Activated CD8-positive, alpha-beta memory T cell treated with anti-CD3 and anti-CD28 coated beads, Interleukin-2, amount 50 U/mL, for 24 hours (primary cell): ENCODE measurements at regions not wholly inside any gene's neighbourhood (a gene's known extent, or its start where the extent isn't known, plus 50 kb on each side); places are given as distances from the start of the nearest gene placed in this dataset.
A peak's percentile ranks its signal among the peaks of the same experiment; 100 is the strongest.

ENCODE experiments used
- DNase-seq: peaks from one replicate; pipeline ENCODE4 v3.0.0-alpha.2; 2020; ENCODE audit errors: extremely low read depth

- DNase-seq = no peak
These were observed 117.5 kb downstream of the ASCL4 start for GRCh38 chr12:107891967-107892366.

DNA sequence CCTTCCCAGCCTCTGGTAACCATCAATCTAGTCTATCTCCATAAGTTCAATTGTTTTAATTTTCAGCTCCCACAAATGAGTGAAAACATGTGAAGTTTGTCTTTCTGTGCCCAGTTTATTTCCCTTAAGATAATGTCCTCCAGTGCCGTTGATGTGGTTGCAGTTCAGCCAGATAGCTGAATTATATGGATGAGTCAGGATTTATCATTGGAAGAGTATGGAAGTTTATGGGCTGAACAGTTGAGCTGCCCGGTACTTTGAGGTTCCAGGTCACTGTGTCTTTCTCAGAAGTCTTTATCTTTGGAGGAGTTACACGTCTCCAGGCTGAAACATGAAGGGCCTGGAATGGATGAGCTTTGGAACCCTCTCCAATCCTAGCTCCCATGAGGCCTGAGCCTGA lies 120.1 kb downstream of the ASCL4 start:
- no peak for DNase-seq

- no peak for DNase-seq
These were observed 121.5 kb downstream of the ASCL4 start for GRCh38 chr12:107895966-107896365.

- no peak for DNase-seq
These were observed 126.1 kb downstream of the ASCL4 start for GRCh38 chr12:107900588-107900987.

DNA sequence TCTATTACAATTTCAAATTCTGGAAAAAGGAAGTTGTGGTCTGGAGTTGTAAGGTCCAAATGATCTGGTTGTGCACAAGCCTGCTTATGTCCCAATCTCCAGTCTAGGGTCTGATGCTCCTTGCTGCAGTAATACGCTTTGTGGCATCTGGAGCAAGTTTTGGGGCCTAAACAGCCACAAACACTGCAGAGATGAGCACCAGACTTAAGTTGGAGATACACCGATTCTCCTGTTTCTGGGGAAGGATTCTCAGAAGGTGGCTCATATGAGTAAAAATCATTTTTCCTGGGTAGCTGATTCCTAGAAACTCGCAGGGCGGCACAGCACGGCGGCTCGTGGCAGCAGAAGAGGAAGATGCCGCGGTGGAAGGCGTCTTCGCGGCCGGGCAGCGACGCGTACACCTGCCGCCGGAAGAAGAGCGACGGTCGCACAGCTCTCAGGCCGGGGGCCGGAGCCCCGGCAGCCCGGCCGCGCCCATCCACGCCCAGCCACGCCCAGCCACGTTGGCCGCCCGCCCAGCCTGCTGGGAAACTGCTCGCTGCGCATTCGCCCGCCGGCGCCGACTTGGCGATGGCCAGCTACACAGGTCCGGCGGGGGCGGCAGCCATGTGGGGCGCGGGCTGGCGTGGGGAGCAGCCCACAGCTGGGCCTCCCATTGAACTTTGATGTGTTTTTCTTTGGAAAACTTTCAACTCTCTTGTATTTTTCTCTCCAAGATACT lies 129.0 kb downstream of the ASCL4 start:
- peak; percentile 8 for DNase-seq

DNA sequence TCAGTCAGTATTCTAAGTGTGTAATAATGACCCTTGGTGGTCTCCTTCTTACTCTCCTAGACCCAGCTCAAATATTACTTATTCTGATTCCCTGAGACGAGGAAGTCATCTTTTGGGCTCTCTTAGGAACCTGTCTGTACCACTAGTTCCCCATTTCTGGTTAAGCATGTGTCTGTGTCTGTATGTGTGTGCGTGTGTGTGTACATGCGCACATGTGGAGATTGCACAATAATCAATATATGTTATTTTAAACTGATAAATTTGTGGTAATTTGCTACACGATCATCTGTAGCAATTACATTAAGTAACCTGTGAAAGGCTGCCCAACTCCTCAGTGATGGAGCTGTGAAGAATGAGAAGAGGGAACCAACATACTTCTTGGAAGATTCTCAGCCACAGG lies 132.2 kb downstream of the ASCL4 start:
- no peak for DNase-seq

- no peak for DNase-seq
These were observed 138.0 kb downstream of the ASCL4 start for GRCh38 chr12:107912421-107913004.

DNA sequence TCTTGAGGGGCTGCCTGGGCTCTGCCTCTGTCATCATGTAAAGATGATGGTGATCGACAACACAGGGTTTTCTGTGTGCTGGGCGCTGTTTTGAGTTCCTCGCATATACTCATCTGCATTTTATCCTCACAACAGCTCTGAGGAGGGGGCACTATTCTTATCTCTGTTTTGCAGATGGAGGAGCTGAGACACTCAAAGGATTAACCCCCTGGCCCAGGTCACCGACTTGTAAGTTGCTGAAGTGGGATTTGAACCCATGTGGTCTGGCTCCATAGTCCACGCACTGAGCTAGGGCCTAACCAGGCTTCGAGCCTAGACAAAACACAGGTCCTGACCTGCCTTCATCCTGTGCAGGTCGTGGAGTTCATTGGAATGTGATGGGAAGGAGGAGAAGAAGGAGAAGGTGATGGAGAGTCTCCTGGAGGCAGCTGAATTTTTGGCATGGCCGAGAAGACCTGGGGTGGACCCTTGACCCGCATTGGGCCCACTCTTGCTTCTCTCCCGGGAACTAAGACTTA lies 140.0 kb downstream of the ASCL4 start:
- no peak for DNase-seq

- DNase-seq = no peak
These were observed 143.7 kb downstream of the ASCL4 start for GRCh38 chr12:107917912-107918800.

DNA sequence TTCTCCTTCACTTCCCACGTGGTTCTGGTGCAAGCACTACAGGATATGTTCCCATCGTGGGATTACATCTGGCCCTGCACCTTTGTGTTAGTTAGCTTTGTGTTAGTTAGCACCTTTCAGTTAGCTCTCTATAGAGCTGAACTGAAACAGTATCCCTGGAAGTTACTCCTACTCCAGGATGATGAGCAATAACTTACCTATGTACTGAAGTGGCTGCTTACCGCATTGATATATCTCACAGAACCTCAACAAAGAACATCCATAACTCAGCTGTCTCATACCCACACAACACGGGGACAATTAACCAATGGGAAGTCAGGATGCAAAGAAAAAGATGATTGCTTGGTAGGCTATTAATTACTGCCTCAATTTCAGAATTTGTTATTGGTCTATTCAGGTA lies 146.6 kb downstream of the ASCL4 start:
- DNase-seq = no peak

DNA sequence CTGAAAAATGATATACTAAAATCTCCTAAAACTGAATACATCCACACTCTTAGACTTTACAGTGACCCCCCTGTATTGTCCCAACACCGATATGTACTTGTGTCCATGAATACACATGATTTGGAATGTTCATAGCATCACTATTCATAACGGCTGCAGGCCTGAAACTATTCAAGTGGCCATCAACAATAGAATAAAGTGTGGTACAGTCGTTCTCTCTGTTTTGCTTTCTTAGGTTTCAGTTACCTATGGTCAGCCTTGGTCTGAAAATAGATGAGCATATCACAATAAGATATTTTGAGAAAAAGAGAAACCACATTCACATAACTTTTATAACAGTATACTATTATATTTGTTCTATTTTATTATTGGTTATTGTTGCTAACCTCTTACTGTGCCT lies 150.6 kb downstream of the ASCL4 start:
- no peak for DNase-seq

DNA sequence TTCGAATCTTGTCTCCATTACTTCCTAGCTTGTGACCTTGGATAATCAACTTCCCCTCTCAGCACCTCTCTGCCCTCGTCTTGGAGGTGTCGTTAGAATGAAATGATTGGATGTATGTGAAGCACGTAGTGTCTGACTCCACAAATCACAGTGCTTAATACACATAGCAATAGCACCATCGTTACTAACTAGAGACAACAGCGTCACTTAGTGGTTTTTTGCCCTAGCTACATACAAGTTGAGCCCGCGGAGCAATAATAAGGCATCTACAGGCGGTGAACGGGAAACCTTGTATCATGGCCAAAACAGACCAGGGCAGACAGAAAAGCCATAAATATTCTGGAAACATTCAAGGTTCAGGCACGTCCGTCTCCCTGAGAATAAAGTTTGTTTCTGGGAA lies 154.9 kb downstream of the ASCL4 start:
- DNase-seq = no peak

DNA sequence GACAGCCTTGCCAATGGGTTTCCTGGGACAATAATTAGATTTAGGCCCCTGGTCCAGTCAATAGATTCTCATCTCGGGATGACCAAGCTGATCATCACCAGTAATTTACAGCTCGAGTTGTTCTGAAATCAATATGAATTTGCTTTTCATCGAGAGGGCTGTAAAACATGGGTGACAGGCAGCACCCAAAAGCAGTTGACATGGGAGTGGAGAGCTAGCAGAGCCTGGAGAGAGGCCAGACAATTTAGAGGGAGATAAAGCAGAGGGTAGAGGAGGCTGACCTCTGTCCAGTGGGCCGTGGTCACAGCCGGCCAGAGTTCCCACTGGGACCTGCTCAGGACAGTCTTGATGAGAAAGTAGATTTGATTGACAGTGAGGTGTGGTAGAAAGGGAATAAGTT lies 157.3 kb downstream of the ASCL4 start:
- no peak for DNase-seq

GRCh38 chr12:107938446-107938845 lies 163.9 kb downstream of the ASCL4 start:
- DNase-seq = no peak

DNA sequence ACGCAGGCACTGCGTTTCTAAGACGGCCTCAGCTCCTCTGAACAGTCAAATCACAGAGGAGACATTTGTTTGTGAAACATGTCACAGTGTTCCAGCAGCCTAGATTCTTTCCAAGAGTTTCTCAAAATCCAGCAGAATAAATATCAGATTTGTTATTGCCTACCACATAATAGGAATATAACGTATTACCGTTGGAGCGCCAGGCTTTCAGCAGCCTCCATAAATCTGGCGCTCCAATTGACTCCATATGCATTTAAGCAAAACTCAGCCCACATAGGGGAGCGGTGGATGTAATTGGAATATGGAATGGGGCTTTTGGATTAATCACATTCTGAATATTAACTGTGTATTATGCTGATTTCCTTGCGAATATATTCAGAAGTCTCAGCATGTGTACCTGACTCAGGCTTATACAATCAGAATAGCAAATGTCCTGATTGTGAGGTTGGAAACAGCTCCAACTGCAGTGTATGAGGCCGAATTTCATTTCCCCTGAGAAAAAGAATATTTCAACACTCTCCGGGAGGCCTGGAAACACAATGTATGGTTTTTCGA lies 174.0 kb downstream of the ASCL4 start:
- no peak for DNase-seq

DNA sequence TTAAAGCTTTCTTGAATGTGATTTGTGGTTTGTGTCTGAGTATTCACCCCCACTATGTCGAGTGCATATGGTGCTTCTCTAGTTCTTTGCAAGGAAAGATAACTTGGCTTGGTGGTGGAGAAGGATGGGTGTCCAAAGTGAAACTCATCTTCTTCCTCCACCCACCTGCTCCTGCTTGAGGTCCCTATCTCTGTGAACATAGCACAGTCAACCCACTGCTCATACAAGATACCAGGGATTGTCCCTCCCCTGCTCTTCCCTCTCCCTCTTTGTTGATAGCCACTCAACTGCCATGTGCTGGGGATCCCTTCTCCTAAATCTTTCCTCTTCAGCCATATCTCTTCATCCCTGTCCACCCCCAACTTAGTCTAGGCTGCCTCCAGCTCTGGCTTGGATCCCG lies 176.5 kb downstream of the ASCL4 start:
- no peak for DNase-seq

GRCh38 chr12:107955966-107956643 lies 173.0 kb upstream of the WSCD2 start:
- DNase-seq = no peak

DNA sequence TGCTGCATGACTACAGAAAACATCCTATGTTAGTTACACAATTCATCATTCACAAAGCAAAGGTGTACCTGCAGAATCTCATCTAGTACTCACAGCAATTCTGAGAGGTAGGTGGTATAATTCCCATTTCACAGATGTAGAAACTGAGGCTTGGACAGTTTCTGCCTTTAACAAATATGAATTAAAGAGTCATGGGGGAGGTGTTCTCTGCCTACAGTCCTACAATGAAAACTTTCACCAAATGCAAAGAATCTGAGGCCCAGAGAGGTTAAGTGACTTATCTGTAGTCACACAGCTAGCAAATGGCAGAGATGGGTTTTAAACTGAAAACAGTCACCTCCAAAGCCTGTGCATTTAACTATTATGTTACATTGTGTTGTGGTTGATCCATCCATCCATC lies 171.6 kb upstream of the WSCD2 start:
- DNase-seq = no peak

GRCh38 chr12:107963635-107964034 lies 165.5 kb upstream of the WSCD2 start:
- DNase-seq = no peak

- DNase-seq = no peak
These were observed 161.9 kb upstream of the WSCD2 start for GRCh38 chr12:107967170-107967569.

GRCh38 chr12:107973950-107974349 lies 155.1 kb upstream of the WSCD2 start:
- no peak for DNase-seq

GRCh38 chr12:107976331-107976730 lies 152.8 kb upstream of the WSCD2 start:
- DNase-seq = no peak
